ENCODE measurements at regions not wholly inside any gene's neighbourhood (a gene's known extent, or its start where the extent isn't known, plus 50 kb on each side); places are given as distances from the start of the nearest gene placed in this dataset.

DNA sequence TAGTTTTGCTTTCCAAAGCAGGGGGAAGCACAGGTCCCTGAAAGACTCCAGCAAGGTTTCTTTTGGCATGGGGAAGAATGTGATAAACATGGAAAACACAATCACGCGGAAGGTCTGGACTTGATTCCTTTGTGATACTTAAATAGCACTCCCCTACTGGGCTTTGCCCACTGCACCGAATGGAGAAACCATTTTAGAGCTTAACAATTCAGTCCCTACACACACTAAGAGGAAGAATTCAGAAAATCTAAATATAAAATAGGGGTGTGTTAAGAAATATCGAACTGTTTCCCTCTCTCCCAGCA, 71.4 kb upstream of the NHSL1 start:
- H3K4me3 ChIP-seq (ENCODE audit: low read depth in 1 of 2, low read length in 2 of 2), result no peak overlapping the region
- no peak overlapping the region for H3K9ac ChIP-seq (ENCODE audit: low read depth, low read length)
- no peaks in the 10 kb centered on the region for H4K20me1 ChIP-seq (ENCODE audit: insufficient read depth, low read length)
- H3K4me2 ChIP-seq (ENCODE audit: insufficient read depth, low read length), result no peak overlapping the region
- H3K27ac ChIP-seq (ENCODE audit: low read length), result no peak overlapping the region
- H3K79me2 ChIP-seq (ENCODE audit: insufficient read depth, low read length), result no peaks in the 10 kb centered on the region
- TF ChIP-seq, protein P1, sequence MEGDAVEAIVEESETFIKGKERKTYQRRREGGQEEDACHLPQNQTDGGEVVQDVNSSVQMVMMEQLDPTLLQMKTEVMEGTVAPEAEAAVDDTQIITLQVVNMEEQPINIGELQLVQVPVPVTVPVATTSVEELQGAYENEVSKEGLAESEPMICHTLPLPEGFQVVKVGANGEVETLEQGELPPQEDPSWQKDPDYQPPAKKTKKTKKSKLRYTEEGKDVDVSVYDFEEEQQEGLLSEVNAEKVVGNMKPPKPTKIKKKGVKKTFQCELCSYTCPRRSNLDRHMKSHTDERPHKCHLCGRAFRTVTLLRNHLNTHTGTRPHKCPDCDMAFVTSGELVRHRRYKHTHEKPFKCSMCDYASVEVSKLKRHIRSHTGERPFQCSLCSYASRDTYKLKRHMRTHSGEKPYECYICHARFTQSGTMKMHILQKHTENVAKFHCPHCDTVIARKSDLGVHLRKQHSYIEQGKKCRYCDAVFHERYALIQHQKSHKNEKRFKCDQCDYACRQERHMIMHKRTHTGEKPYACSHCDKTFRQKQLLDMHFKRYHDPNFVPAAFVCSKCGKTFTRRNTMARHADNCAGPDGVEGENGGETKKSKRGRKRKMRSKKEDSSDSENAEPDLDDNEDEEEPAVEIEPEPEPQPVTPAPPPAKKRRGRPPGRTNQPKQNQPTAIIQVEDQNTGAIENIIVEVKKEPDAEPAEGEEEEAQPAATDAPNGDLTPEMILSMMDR (IDR thresholded peaks at IDR 0.05; ENCODE audit: borderline replicate concordance, extremely low read depth, low read length, poor library complexity, severe bottlenecking), result no peak
- TF ChIP-seq EZH2 (IDR thresholded peaks at IDR 0.05; ENCODE audit: borderline replicate concordance, low read depth, low read length, severe bottlenecking), result no peak
- H3K36me3 ChIP-seq (ENCODE audit: insufficient read depth, low read length), result no peaks in the 10 kb centered on the region
- H2AFZ ChIP-seq (ENCODE audit: low read depth, low read length), result no peak overlapping the region
- DNase-seq (no peak), ATAC-seq (ENCODE audit: insufficient read depth, low read depth) (no peak)
- no peaks in the 10 kb centered on the region for H3K4me1 ChIP-seq (ENCODE audit: insufficient read depth, low read length)
- H3K9me3 ChIP-seq (ENCODE audit: insufficient read depth, low read length, severe bottlenecking), result no peaks in the 10 kb centered on the region
- H3K27me3 ChIP-seq (ENCODE audit: insufficient read depth, low read length, poor library complexity), result peaks cover 4% of the 10 kb centered on the region

- Histone ChIP-seq H2AFZ (ENCODE audit: low read depth, low read length) (no peak overlapping the region), H3K9me3 (ENCODE audit: insufficient read depth, low read length, severe bottlenecking) (no peaks in the 10 kb centered on the region), H3K27ac (ENCODE audit: low read length) (no peak overlapping the region), H3K36me3 (ENCODE audit: insufficient read depth, low read length) (no peaks in the 10 kb centered on the region), H3K4me3 (ENCODE audit: low read depth in 1 of 2, low read length in 2 of 2) (no peak overlapping the region), H3K27me3 (ENCODE audit: insufficient read depth, low read length, poor library complexity) (peaks cover 4% of the 10 kb centered on the region), H3K4me2 (ENCODE audit: insufficient read depth, low read length) (no peak overlapping the region), H3K4me1 (ENCODE audit: insufficient read depth, low read length) (no peaks in the 10 kb centered on the region), H3K9ac (ENCODE audit: low read depth, low read length) (no peak overlapping the region), H4K20me1 (ENCODE audit: insufficient read depth, low read length) (no peaks in the 10 kb centered on the region), H3K79me2 (ENCODE audit: insufficient read depth, low read length) (no peaks in the 10 kb centered on the region)
- DNase-seq (no peak), ATAC-seq (ENCODE audit: insufficient read depth, low read depth) (no peak)
- TF ChIP-seq, protein P1 (IDR thresholded peaks at IDR 0.05; ENCODE audit: borderline replicate concordance, extremely low read depth, low read length, poor library complexity, severe bottlenecking), result no peak
- TF ChIP-seq EZH2 (IDR thresholded peaks at IDR 0.05; ENCODE audit: borderline replicate concordance, low read depth, low read length, severe bottlenecking), result no peak
These were observed 71.9 kb upstream of the NHSL1 start for GRCh38 chr6:138571181-138571580.

- DNase-seq, result no peak
- no peaks in the 10 kb centered on the region for H3K4me1 ChIP-seq (ENCODE audit: insufficient read depth, low read length)
- H2AFZ ChIP-seq (ENCODE audit: low read depth, low read length), result no peak overlapping the region
- no peak overlapping the region for H3K4me3 ChIP-seq (ENCODE audit: low read depth in 1 of 2, low read length in 2 of 2)
- H3K27ac ChIP-seq (ENCODE audit: low read length), result no peak overlapping the region
- no peak overlapping the region for H3K9ac ChIP-seq (ENCODE audit: low read depth, low read length)
- no peak overlapping the region for H3K4me2 ChIP-seq (ENCODE audit: insufficient read depth, low read length)
- no peaks in the 10 kb centered on the region for H3K36me3 ChIP-seq (ENCODE audit: insufficient read depth, low read length)
- ATAC-seq (ENCODE audit: insufficient read depth, low read depth), result no peak
- no peaks in the 10 kb centered on the region for H3K9me3 ChIP-seq (ENCODE audit: insufficient read depth, low read length, severe bottlenecking)
- H4K20me1 ChIP-seq (ENCODE audit: insufficient read depth, low read length), result no peaks in the 10 kb centered on the region
- H3K79me2 ChIP-seq (ENCODE audit: insufficient read depth, low read length), result no peaks in the 10 kb centered on the region
- TF ChIP-seq, protein P1 (IDR thresholded peaks at IDR 0.05; ENCODE audit: borderline replicate concordance, extremely low read depth, low read length, poor library complexity, severe bottlenecking), result no peak
- TF ChIP-seq EZH2 (IDR thresholded peaks at IDR 0.05; ENCODE audit: borderline replicate concordance, low read depth, low read length, severe bottlenecking), result no peak
- peaks cover 4% of the 10 kb centered on the region for H3K27me3 ChIP-seq (ENCODE audit: insufficient read depth, low read length, poor library complexity)
These were observed 72.4 kb upstream of the NHSL1 start for GRCh38 chr6:138571585-138572166.

Measured in DND-41 (cell line).